ENCODE measurements at regions not wholly inside any gene's neighbourhood (a gene's known extent, or its start where the extent isn't known, plus 50 kb on each side); places are given as distances from the start of the nearest gene placed in this dataset.

DNA sequence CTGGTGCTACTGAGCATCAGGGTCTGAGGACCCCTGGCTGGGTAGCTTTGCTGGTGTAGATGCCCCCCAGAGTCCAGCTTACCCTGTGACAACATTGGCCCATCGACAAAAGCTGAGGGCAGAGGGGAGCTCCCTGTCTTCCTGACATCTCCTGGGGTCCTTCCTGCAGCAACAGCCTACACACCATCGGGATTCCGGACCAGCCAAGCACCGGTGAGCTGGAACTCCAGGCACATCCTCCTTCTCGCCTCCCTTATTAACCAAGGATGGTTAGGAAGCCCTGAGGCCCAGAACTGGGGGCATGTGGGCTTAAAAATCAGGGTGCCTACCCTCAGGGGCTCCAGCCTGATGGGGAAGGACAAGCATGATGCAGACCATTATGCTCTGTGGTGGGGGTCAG lies 658.0 kb downstream of the PTPRU start:
- Histone ChIP-seq H3K4me2 (ENCODE audit: control insufficient read depth, insufficient read depth) (no peak overlapping the region), H3K79me2 (ENCODE audit: control insufficient read depth, insufficient read depth, low read length) (no peaks in the 10 kb centered on the region), H2AFZ (ENCODE audit: control insufficient read depth, low read depth, low read length) (no peak overlapping the region), H3K9me3 (replicated peaks; ENCODE audit: control insufficient read depth, insufficient read depth, low read length) (no peaks in the 10 kb centered on the region), H3K36me3 (ENCODE audit: control insufficient read depth in 2 of 2, insufficient read depth in 2 of 2, low read length in 1 of 2) (no peaks in the 10 kb centered on the region), H4K20me1 (ENCODE audit: control insufficient read depth, insufficient read depth) (no peaks in the 10 kb centered on the region; the same call in 1 of the 2 replicates), H3K27ac (ENCODE audit: control insufficient read depth, insufficient read depth) (no peak overlapping the region), H3K4me3 (no peak overlapping the region), H3K27me3 (replicated peaks in 1 of 2; ENCODE audit: control insufficient read depth in 2 of 2, insufficient read depth in 2 of 2, low read length in 1 of 2) (peaks cover 0 to 2% of the 10 kb centered on the region in 2 experiments; a peak in 1 of 4 replicates), H3K9ac (ENCODE audit: control insufficient read depth, insufficient read depth, low read length) (no peak overlapping the region), H3K4me1 (ENCODE audit: control insufficient read depth, insufficient read depth, low read length) (no peaks in the 10 kb centered on the region; the same call in 1 of the 2 replicates)
- ChIA-PET CTCF (no interaction called here), SMC1A (ENCODE audit: uncharacterized antibody, unreplicated experiment) (no interaction called here), RAD21 (ENCODE audit: unreplicated experiment) (no interaction called here), POLR2A (no interaction called here)
- FAIRE-seq, result no peak
- DNase-seq (ENCODE audit: low read depth, low spot score), result no peak
- intact Hi-C loops (cut with micrococcal nuclease; ENCODE audit: unreplicated experiment) (no loop called here), in situ Hi-C loops (cut with MboI) (no loop called here)
- 17% methylated on average over 5 of the region's 5 CpGs for WGBS (ENCODE audit: insufficient coverage, insufficient replicate concordance, low lambda C conversion rate, missing lambda C conversion rate)
- no TSS peak for BruUV-seq (replicated peaks)
- no peak for ATAC-seq
- no peak for TF ChIP-seq POU2F2 (IDR thresholded peaks at IDR 0.05; ENCODE audit: borderline replicate concordance, low read depth, low read length)
- no peak for TF ChIP-seq EP300 (IDR thresholded peaks at IDR 0.05; ENCODE audit: borderline replicate concordance in 1 of 2, control insufficient read depth in 1 of 2, low read depth in 2 of 2, low read length in 2 of 2)
- TF ChIP-seq, protein P1, sequence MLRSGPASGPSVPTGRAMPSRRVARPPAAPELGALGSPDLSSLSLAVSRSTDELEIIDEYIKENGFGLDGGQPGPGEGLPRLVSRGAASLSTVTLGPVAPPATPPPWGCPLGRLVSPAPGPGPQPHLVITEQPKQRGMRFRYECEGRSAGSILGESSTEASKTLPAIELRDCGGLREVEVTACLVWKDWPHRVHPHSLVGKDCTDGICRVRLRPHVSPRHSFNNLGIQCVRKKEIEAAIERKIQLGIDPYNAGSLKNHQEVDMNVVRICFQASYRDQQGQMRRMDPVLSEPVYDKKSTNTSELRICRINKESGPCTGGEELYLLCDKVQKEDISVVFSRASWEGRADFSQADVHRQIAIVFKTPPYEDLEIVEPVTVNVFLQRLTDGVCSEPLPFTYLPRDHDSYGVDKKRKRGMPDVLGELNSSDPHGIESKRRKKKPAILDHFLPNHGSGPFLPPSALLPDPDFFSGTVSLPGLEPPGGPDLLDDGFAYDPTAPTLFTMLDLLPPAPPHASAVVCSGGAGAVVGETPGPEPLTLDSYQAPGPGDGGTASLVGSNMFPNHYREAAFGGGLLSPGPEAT (IDR thresholded peaks at IDR 0.05; ENCODE audit: low read depth), result no peak
- TF ChIP-seq ZNF384 (IDR thresholded peaks at IDR 0.05; ENCODE audit: borderline replicate concordance, low read depth, low read length), result no peak
- TF ChIP-seq, protein P2, sequence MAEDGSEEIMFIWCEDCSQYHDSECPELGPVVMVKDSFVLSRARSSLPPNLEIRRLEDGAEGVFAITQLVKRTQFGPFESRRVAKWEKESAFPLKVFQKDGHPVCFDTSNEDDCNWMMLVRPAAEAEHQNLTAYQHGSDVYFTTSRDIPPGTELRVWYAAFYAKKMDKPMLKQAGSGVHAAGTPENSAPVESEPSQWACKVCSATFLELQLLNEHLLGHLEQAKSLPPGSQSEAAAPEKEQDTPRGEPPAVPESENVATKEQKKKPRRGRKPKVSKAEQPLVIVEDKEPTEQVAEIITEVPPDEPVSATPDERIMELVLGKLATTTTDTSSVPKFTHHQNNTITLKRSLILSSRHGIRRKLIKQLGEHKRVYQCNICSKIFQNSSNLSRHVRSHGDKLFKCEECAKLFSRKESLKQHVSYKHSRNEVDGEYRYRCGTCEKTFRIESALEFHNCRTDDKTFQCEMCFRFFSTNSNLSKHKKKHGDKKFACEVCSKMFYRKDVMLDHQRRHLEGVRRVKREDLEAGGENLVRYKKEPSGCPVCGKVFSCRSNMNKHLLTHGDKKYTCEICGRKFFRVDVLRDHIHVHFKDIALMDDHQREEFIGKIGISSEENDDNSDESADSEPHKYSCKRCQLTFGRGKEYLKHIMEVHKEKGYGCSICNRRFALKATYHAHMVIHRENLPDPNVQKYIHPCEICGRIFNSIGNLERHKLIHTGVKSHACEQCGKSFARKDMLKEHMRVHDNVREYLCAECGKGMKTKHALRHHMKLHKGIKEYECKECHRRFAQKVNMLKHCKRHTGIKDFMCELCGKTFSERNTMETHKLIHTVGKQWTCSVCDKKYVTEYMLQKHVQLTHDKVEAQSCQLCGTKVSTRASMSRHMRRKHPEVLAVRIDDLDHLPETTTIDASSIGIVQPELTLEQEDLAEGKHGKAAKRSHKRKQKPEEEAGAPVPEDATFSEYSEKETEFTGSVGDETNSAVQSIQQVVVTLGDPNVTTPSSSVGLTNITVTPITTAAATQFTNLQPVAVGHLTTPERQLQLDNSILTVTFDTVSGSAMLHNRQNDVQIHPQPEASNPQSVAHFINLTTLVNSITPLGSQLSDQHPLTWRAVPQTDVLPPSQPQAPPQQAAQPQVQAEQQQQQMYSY (CRISPR knock-in tag; IDR thresholded peaks at IDR 0.05), result no peak
- TF ChIP-seq JUNB (IDR thresholded peaks at IDR 0.05), result no peak
- TF ChIP-seq ZBED1 (IDR thresholded peaks at IDR 0.05; ENCODE audit: borderline replicate concordance), result no peak
- no peak for TF ChIP-seq SMAD1 (IDR thresholded peaks at IDR 0.05; ENCODE audit: low read depth, partially characterized antibody)
- TF ChIP-seq EED (IDR thresholded peaks at IDR 0.05; ENCODE audit: low read depth), result no peak
- TF ChIP-seq, protein P3, sequence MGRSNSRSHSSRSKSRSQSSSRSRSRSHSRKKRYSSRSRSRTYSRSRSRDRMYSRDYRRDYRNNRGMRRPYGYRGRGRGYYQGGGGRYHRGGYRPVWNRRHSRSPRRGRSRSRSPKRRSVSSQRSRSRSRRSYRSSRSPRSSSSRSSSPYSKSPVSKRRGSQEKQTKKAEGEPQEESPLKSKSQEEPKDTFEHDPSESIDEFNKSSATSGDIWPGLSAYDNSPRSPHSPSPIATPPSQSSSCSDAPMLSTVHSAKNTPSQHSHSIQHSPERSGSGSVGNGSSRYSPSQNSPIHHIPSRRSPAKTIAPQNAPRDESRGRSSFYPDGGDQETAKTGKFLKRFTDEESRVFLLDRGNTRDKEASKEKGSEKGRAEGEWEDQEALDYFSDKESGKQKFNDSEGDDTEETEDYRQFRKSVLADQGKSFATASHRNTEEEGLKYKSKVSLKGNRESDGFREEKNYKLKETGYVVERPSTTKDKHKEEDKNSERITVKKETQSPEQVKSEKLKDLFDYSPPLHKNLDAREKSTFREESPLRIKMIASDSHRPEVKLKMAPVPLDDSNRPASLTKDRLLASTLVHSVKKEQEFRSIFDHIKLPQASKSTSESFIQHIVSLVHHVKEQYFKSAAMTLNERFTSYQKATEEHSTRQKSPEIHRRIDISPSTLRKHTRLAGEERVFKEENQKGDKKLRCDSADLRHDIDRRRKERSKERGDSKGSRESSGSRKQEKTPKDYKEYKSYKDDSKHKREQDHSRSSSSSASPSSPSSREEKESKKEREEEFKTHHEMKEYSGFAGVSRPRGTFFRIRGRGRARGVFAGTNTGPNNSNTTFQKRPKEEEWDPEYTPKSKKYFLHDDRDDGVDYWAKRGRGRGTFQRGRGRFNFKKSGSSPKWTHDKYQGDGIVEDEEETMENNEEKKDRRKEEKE (IDR thresholded peaks at IDR 0.05), result no peak
- no peak for TF ChIP-seq CBFB (IDR thresholded peaks at IDR 0.05; ENCODE audit: low read depth)
- TF ChIP-seq RELA (IDR thresholded peaks at IDR 0.05; ENCODE audit: borderline replicate concordance, partially characterized antibody), result no peak
- no peak for TF ChIP-seq BHLHE40 (IDR thresholded peaks at IDR 0.05; ENCODE audit: borderline replicate concordance in 1 of 2, low read depth in 2 of 2, low read length in 1 of 2)
- TF ChIP-seq, protein P4, sequence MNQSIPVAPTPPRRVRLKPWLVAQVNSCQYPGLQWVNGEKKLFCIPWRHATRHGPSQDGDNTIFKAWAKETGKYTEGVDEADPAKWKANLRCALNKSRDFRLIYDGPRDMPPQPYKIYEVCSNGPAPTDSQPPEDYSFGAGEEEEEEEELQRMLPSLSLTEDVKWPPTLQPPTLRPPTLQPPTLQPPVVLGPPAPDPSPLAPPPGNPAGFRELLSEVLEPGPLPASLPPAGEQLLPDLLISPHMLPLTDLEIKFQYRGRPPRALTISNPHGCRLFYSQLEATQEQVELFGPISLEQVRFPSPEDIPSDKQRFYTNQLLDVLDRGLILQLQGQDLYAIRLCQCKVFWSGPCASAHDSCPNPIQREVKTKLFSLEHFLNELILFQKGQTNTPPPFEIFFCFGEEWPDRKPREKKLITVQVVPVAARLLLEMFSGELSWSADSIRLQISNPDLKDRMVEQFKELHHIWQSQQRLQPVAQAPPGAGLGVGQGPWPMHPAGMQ (IDR thresholded peaks at IDR 0.05; ENCODE audit: borderline replicate concordance), result no peak
- TF ChIP-seq ZNF622 (IDR thresholded peaks at IDR 0.05), result no peak
- no peak for TF ChIP-seq ZSCAN29 (IDR thresholded peaks at IDR 0.05)
